Head of caudate nucleus (tissue), 42 donors: ENCODE measurements at regions not wholly inside any gene's neighbourhood (a gene's known extent, or its start where the extent isn't known, plus 50 kb on each side); places are given as distances from the start of the nearest gene placed in this dataset.

Experiments
- DNase-seq, 42 donors: peaks; one replicate each; pipeline versions ENCODE4 v3.0.0 to v3.0.0-alpha.2; 2020 to 2021; ENCODE audit warnings: mixed read lengths in 7 of 42
- intact Hi-C: fragments of 100-400 bp; cut with DNase I; formaldehyde crosslinking; loops from one replicate; pipeline ENCODE4 v1.15.0; 2022

- no peak for DNase-seq
- intact Hi-C loops, result no loop called here
These were observed 903.7 kb upstream of the USP15 start for GRCh38 chr12:61356485-61356884.

- intact Hi-C loops, result no loop called here
- DNase-seq, result no peak
These were observed 902.7 kb upstream of the USP15 start for GRCh38 chr12:61357496-61357895.

GRCh38 chr12:61362037-61362436 lies 898.2 kb upstream of the USP15 start:
- intact Hi-C loops, result no loop called here
- DNase-seq, result no peak

DNA sequence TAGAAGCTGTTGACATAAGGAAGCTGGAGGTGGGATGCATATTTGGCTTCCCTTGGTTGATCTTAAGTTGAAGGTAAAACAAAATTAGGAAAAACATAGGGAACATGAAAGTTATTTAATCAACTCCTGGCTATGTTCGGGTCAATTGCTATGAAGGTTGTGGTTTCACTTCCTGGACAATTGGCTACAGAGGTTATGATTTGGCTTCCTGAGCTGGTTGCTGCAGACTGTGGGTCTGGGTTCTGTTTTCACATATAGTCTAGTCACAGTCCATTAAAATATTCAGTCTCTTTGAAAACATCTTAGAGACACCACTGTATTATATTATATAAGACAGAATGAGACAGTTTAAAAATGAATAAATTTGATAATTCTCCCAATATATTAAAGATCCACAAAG lies 895.2 kb upstream of the USP15 start:
- intact Hi-C loops, result no loop called here

GRCh38 chr12:61367281-61367785 lies 892.9 kb upstream of the USP15 start:
- intact Hi-C loops, result no loop called here

More for the DNA sequence above, 895.2 kb upstream of the USP15 start:
- no peak for DNase-seq

GRCh38 chr12:61369241-61369910 lies 890.8 kb upstream of the USP15 start:
- DNase-seq, result no peak
- intact Hi-C loops, result no loop called here

More at GRCh38 chr12:61367281-61367785, 892.9 kb upstream of the USP15 start:
- DNase-seq, result no peak

- intact Hi-C loops, result no loop called here
- DNase-seq, result no peak
These were observed 875.7 kb upstream of the USP15 start for GRCh38 chr12:61384511-61384910.

- DNase-seq, result no peak
- intact Hi-C loops, result no loop called here
These were observed 874.4 kb upstream of the USP15 start for GRCh38 chr12:61385771-61386170.

DNA sequence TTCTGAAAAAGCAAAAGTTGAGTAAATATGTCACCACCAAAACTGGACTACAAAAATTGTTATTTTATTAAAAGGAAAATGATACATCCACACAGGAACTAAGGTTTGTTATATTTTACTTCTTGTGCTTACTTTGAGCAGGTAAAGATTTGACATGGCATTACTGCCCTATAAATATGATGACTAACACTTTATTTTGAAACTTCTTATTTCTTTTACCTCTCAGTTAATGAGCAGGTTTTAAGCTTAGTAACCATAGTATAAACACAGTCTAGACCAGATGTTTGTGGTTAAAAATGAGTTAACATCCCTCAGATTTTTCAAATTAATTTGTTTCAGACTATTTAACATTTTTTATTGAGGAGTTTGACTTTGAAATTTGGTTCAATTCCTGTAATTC lies 862.5 kb upstream of the USP15 start:
- no peak for DNase-seq
- intact Hi-C loops, result no loop called here

DNA sequence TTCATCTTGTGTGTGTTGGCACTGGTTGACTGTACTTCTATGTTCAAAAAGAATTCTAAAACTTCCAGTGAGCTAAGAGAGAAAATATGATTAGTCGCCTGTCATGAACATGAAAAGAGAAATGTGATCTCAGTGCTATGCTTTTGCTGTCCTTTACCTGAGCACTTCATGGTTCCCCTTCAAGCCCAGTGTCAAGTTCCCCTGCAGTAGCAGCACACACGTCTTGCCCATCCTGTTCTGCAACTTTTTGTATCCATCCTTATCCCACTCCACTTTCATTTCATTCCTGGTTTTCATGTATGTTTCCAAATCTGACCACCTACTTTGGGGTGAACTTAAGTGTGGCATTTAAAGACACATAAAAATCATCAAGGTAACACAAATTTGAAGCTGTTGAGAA lies 848.0 kb upstream of the USP15 start:
- no peak for DNase-seq
- intact Hi-C loops, result no loop called here

DNA sequence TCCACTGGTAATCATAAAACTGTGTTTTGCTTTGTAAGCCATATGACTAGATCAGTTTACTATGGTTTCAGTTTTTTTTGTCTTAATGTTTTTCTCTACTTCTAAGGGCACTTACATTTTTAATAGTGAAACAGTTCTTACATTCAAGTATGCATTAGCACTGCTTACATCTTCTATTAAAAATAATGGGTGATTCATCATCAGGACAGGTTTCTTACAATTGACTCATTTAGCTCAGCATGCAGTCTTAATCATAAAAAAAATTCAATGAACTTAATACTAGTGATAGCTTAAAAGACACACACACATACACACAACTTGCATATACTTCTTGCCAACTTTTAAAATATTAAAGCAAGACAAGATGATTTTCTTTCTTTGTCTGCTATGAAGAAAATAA lies 845.7 kb upstream of the USP15 start:
- DNase-seq, result no peak
- intact Hi-C loops, result no loop called here

GRCh38 chr12:61422786-61423185 lies 837.4 kb upstream of the USP15 start:
- intact Hi-C loops, result no loop called here
- no peak for DNase-seq

DNA sequence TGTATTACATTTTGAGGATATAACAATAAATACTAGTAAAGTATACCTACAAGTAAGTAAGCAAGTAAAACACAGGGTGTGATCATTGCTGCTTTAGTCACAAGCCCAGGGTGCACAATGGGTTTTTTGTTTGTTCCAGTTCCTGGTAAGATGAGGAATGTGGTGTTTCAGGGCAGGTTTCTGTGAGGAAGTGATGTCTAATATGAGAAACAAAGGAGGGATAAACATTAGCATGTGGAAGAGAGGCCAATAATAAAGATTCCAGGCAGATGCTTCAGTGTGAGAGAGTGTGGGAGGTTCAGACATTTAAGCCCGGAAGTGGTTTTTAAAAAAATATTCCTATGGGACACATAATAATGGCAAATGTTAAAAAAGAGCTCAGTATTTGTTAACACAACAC lies 808.1 kb upstream of the USP15 start:
- DNase-seq, result no peak
- intact Hi-C loops, result no loop called here

GRCh38 chr12:61487728-61488127 lies 772.5 kb upstream of the USP15 start:
- intact Hi-C loops, result no loop called here
- DNase-seq, result no peak

DNA sequence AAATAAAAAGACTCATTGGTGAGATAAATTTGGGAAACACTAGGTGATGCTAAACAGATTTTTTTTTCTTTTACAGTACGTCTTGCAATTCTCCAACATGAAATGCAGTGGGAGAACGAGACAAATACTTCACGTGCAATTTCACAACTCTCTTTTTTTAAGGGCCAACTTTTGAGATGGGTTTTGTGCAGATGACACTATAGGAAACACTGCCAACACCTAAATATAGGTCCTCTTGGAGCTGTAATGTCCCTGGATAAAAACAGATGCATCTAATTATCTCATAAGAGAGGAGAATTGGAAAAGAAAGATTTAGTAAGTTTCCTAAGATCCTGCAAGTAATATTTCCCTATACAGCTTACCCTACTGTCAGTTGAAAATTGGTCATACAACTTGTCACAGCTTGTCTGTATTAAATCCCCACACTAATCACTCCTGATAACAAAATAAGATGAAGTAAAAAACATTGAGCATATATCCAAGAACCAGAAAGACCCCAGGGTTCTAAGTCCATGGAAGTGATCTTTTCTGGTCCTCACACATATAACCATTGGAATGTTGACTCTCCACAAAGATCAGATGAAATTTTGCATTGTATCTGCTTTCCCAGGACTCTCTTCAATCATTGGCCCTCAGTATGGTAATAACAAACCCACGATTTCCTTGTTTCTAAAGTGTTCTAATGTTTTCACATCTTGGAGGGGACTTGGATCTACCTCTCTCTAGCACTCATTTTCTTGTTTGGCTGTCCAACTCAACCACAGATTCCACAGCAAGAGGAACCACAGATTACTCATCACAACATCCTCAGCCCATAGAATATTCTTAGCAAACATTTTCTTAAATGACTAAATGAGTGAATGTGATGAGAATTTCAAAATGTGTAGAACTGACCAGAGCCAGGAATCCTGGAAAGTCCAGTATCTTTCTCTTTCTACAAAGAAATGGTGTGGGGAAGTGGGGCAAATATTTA lies 769.4 kb upstream of the USP15 start:
- intact Hi-C loops, result no loop called here
- no peak for DNase-seq

GRCh38 chr12:61502179-61502578 lies 758.0 kb upstream of the USP15 start:
- DNase-seq, result no peak
- intact Hi-C loops, result no loop called here

DNA sequence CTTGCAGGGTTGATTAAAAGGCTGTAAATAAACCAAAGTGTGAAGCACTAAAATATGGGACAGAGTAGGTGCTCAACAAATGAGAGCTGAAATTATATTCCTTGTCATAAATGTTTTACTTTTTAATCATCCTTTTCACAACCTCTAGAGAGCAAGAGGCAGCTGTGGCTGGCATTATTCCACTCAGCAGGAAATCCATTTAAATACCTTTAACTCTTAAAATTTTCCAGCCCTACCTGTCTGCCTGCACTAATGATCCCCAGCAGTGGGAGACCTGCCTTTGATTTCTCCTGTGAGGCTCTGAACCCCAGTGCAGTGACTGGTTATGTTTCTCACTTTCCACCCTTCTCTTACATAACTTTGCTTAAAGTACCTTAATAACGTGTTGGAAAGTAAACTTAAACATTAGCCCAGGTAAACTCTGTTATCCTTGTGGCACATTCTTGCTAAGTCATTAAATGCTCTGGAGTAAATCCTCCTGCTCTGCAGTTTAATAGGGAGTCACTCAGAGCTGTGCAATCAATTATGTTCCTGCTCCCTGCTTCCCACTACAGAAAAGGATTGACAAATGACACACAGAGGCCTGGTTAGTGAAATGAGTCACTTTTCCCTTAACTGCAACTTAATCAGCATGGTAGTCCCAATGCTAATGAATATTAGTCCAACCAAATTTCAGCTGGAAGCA lies 755.7 kb upstream of the USP15 start:
- intact Hi-C loops, result no loop called here
- no peak for DNase-seq

GRCh38 chr12:61513499-61513898 lies 746.7 kb upstream of the USP15 start:
- intact Hi-C loops, result no loop called here
- no peak for DNase-seq

DNA sequence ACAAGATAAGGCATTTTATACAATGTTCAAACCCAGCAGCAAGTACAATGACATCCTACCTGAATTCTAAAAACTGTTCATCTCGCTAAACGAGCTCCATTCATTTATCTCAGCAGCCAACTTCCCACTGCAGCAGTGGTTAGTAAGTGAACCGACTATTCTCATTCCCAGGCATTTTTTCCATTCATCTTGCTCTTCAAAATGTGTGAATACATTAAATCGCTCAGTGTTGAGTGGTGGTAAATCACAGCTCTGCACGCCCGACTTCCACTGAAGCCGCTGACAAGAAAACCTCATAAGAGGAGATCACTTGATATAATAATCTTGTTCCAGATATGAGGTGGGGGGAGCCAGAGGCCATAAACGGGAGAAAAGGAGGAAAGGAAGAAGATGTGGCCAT lies 746.2 kb upstream of the USP15 start:
- intact Hi-C loops, result no loop called here
- peak in 16 of 42 donors; percentile 2 to 55 (median 14) for DNase-seq

DNA sequence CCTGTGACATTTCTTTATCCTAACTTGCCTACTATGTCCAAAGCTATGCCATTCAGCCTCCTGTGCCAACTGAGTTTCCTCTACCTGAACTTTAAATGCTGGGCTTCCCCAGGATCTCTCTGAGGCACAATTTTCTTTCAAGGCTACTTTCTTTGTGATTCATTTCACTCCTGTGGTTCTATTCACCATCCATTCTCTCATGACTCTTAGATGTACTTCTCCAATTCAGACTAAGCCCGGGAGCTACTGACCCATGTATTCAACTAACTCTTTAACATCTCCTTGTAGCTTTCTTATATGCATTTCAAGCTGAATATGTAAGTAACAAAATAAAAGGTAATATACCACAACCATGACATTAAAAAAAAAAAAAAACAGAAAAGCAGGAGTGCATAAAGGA lies 738.9 kb upstream of the USP15 start:
- no peak for DNase-seq
- intact Hi-C loops, result no loop called here
